ENCODE measurements at regions not wholly inside any gene's neighbourhood (a gene's known extent, or its start where the extent isn't known, plus 50 kb on each side); places are given as distances from the start of the nearest gene placed in this dataset.
"Not testable (repeated sequence)": the region's sequence is repeated elsewhere in the genome, so short reads cannot be mapped to it uniquely, and the experiment has no call there.

DNA sequence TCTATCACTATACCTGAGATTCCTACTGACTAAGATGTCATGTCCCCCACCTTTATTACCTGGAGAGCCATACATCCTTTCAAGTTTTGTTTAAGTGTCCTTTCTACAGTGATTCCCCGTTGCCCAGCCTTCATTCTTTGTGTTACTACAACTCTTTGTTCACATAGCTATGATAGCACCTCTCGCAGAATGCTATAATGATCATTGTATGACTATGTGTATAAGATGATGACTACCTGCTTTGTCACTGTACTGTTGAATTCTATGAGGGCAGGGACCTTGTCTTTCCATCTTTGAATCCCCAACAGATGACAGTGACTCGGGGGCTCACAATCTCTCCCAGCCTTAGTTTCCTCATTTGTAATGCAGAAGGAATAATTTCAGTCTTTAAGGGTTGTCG lies 361.2 kb downstream of the NPR3 start:
- no peak for DNase-seq (ENCODE audit: low read depth)

- no peak for DNase-seq (ENCODE audit: low read depth)
These were observed 361.6 kb downstream of the NPR3 start for GRCh38 chr5:33072726-33073125.

DNA sequence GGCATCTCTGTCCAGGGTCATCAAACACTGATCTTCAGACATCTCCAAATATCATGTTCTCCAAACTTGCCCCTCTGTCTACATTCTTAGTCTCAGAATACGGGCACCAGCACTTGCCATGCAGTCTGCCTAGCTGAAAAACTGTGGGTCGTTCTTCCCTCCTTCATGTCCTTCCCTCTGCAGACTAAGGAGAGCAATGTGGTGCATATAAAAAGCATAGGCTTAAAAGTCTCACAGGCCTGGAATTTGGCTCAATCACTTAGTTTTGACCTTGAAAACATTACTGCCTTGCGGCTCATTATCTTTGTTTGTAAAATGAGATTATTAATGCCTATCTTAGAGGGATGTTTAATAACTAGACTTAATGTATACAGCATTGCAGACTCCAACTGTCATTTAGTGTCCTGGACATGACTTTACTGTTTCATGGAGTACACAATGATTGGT lies 362.8 kb downstream of the NPR3 start:
- DNase-seq (ENCODE audit: low read depth) = no peak

DNA sequence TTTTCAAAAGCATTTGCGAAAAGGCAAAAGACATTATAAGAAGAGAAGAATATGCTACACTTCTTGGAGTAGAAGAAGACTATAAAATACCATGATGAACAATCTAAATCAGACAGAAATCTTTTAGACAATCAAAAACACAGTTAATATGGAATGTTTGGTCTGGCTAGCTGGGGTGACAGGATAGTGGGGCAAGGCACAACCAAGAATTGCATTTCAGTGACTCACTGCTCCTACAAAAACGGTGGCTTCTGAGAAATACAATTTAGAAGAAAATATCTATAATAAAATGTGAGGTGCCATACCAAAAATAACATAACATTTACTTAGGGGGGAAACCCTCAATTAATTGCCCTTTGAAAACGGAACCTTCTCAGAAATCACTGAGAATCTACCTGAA lies 363.4 kb downstream of the NPR3 start:
- DNase-seq (ENCODE audit: low read depth) = peak; percentile 19

- no peak for DNase-seq (ENCODE audit: low read depth)
These were observed 364.6 kb downstream of the NPR3 start for GRCh38 chr5:33075731-33076130.

DNA sequence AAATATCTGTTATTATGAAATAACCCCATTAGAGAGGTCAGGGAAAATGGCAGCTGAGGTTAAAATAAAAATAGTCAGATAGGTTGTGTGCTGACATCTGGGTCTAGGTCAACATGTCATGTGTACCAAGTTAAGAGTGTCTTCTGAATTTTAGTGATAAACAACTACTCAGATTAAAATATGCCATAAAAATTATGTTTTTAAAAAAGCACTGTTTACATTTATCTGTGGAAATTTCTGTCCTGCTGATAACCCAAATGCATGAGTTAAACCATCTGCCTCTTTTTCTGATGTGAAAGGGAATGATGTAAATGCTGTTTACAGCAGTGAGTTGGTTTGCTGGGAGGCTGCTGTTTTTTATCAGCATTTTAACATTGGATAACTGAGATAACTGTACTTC lies 361.2 kb upstream of the TARS1 start:
- no peak for DNase-seq (ENCODE audit: low read depth)

DNA sequence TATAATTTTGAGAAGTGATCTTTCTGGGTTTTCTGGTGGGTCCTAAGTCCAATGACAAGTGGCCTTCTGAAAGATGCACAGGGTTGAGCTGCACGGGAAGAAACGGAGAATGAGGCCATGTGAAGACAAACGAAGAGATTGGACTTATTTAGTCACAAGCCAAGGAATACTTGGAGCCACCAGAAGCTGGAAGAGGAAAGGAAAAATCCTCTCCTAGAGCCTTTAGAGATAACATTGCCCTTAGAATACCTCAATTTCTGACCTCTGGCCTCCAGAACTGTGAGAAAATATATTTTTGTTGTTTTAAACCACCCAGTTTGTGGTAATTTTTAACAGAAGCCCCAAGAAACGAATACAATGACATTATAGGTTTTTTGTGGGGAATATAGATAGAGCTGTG lies 360.5 kb upstream of the TARS1 start:
- DNase-seq (ENCODE audit: low read depth) = no peak

DNA sequence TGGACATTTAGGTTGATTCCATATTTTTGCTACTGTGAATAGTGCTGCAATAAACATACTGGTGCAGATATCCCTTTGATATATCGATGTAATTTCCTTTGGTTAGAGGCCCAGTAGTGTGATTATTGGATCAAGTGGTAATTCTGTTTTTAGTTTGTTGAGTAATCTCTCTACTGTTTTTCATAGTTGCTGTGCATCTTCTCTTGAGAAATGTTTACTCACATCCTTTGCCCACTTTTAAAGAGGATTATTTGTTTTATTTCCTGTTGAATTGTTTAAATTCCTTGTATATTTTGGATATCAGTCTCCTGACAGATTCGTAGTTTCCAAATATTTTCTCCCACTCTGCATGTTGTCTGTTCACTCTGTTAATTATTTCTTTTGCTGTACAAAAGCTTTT lies 352.6 kb upstream of the TARS1 start:
- DNase-seq (ENCODE audit: low read depth) = no peak

GRCh38 chr5:33091571-33092363 lies 349.0 kb upstream of the TARS1 start:
- peak; percentile 79 for DNase-seq (ENCODE audit: low read depth)

- no peak for DNase-seq (ENCODE audit: low read depth)
These were observed 348.0 kb upstream of the TARS1 start for GRCh38 chr5:33092719-33093118.

DNA sequence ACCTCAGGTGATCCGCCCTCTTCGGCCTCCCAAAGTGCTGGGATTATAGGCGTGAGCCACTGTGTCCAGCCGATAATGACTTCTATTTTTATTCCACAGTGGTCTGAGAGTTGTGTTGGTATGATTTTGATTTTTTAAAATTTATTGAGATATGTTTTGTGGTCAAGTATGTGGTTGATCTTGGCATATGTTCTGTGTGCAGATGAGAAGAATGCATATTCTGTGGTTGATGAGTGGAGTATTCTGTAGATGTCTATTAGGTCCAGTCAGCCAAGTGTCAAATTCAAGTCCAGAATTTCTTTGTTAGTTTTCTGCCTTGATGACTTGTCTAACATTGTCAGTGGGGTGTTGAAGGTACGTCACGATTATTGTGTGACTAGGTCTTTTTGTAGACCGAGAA lies 338.2 kb upstream of the TARS1 start:
- DNase-seq (ENCODE audit: low read depth) = no peak

GRCh38 chr5:33105521-33105941 lies 335.2 kb upstream of the TARS1 start:
- DNase-seq (ENCODE audit: low read depth) = peak; percentile 78

GRCh38 chr5:33110496-33110895 lies 330.3 kb upstream of the TARS1 start:
- DNase-seq (ENCODE audit: low read depth) = peak; percentile 55

- no peak for DNase-seq (ENCODE audit: low read depth)
These were observed 326.4 kb upstream of the TARS1 start for GRCh38 chr5:33114361-33114760.

DNA sequence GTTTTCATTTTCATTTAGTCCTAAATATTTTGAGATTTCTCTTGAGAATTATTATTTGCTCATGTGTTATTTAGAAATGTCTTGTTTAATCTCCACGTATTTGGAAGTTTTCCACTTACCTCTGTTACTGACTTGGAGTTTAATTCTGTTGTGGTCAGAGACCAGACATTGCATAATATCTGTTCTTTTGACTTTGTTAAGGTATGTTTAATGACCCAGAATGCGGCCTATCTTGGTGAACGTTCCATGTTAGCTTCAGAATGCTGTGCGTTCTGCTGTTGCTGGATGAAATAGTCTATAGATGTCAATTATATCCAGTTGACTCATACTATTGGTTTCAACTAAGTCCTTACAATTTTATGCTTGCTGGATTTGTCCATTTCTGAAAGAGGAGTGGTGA lies 325.3 kb upstream of the TARS1 start:
- DNase-seq (ENCODE audit: low read depth) = no peak

- DNase-seq (ENCODE audit: low read depth) = no peak
These were observed 321.9 kb upstream of the TARS1 start for GRCh38 chr5:33118761-33119415.

DNA sequence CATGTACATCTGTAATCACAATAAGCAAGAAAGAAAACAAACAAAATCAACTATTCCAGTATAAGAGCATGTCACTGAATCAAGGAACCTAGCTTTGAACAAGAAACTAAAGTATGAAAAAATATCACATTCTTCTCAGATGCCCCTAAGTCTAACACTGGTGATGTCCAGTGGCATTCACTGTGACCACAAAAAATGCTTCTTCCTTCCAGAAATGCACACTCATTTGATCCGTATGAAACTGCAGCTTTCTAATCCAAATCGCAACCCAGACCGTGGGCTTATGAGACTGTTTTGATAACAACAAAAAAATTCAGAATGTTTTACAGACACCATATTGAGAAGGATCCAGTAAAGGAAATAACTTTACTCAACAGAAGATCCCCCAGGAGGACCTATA lies 320.1 kb upstream of the TARS1 start:
- peak; percentile 53 for DNase-seq (ENCODE audit: low read depth)

DNA sequence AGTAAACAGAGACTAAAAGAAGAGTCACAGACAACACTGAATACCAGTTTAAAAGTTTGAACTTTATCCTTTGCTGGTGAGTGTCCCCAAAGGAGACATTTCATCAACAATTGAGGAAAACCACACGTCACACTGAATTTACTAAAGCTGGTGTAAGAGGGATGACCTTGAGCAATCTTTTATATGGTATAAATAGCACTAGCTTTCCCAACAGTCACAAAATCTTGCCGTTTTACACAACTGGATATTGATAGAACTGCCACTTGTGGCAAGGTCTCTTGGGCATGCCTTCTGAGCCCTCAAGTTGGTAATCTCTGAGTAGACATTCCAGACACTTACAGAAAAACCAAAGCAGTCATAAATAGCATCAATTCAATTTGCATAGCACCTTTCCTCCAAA lies 311.5 kb upstream of the TARS1 start:
- no peak for DNase-seq (ENCODE audit: low read depth)

GRCh38 chr5:33136785-33137184 lies 304.0 kb upstream of the TARS1 start:
- DNase-seq (ENCODE audit: low read depth) = no peak

DNA sequence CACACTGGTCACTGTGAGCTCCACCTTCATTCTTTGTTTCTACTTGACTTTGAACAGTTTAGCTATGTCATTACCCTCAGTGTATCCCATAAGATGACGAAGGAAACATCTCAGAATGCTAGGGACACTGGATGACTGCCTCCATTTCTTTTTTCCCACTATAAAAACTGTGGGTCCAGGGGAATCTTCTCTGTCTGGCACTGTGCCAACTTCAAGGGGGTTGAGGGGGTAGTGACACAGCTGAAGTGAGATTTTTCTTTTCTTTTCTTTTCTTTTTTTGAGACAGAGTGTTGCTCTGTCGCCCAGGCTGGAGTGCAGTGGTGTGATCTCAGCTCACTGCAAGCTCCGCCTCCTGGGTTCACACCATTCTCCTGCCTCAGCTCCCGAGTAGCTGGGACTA lies 302.6 kb upstream of the TARS1 start:
- not testable (repeated sequence) for DNase-seq (ENCODE audit: low read depth)

DNA sequence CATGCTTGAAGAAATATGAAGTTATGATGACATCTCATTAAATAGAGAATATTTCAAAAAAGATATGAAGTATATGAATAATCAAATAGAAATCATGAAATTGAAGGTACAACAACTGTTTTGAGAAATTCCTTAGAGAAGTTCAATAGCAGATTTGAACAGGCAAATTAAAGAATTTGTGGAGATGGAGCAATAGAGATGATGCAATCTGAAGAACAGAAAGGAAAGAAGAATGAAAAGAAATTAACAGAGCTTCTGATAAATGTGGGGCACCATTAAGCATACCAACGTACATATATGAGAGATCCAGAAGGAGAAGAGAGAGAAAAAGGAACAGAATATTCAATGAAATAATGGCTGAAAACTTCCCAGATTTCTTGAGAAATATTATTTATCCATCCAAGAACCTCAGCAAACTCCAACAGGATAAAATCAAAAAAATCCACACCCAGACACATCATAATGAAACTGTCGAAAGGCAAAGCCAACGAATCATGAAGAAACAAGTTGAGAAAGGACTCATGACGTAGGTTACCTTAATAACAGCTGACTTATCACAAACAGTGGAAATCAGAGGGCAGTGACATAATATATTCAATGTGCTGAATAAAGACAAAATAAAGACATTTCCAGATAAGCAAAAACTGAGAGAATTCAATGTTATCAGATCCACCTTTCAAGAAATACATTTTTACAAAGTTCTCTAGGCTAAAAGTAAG lies 297.2 kb upstream of the TARS1 start:
- no peak for DNase-seq (ENCODE audit: low read depth)

DNA sequence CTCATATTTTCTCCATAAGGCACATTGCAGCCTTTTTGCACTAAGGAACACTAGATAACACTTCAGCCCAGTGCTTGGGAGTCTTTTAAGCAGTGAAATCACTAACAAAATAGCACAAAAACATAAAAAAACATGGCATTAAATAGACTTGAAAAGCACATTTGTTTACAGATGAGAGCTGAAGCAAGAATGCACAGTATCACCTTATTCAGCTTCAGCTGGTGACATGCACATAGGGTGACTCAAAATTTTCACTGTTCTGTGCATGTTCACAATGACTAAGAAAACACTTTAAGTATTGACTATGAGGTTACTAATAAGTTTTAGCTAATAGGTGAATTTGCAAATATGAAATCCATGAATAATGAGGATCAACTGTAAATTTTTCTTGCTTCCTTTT lies 293.9 kb upstream of the TARS1 start:
- DNase-seq (ENCODE audit: low read depth) = no peak

DNA sequence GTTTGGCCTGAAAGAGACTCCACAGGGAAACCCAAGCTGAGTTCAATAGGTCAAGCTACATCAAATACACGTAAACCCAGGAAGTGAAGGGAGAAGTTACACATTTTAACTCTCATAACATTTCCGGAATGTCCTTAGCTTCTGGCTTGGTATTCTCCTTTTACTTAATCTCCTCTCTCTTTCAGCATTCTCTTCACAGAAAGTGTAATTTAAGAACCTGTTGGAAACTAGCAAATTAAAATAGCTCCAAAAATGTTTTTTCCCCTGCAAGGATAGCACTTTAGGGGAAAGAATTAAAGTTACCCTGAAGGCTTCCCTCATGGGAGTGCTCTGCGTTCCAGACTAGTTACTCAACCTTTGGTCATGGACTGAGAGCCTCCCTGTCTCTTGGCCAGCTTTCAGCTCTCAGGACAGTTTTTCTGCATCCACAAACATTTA lies 292.7 kb upstream of the TARS1 start:
- peak; percentile 89 for DNase-seq (ENCODE audit: low read depth)

All from HS-5 (cell line).